GM21360 (cell line): ENCODE measurements at regions not wholly inside any gene's neighbourhood (a gene's known extent, or its start where the extent isn't known, plus 50 kb on each side); places are given as distances from the start of the nearest gene placed in this dataset.
"Not testable (repeated sequence)": the region's sequence is repeated elsewhere in the genome, so short reads cannot be mapped to it uniquely, and the experiment has no call there.

Source experiments
- ATAC-seq: cut with Tn5 transposase; IDR thresholded peaks from one replicate; pipeline ENCODE4 v1.9.1; 2021; ENCODE audit warnings: mild to moderate bottlenecking, moderate library complexity; ENCODE audit not compliant: unreplicated experiment

DNA sequence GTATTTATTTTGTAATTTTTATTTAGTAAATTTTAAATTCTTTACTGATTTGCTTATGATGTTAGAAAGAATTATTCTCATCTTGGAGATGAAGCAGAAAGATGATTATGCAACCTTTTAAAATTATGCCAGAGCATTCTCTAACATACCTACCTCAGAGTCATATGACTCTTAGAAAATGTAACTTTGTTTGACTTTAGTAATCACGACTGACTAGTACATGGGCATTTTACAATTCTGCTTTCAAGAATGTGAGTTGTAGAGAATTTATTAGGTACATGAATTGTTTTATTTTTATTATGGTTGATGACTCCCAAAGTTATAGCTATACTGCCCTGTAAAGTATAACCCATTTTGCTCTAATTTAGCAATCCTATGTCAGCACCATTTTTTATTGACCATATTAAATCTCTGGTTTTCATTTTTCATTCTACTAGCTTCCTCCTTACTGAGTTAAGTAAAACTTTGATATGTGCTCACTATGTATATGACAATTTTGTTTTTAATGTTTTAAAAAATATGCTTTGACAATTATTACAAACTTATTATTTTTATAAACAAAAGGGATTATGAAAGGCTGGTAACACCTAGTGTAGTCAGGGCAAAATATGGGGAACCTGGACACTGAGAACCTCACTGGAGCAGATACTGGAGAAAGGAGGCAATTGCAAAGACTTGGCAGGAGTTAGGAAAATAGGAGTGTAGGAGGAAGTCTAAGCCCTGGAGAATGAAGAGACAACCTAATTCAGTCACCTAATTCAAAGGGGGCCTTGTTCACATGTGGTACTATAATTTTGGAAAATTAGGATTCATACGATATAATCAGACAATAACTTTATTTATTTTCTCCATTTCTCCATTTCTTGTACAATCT, 249.7 kb upstream of the DAB2 start:
- ATAC-seq, result no peak

DNA sequence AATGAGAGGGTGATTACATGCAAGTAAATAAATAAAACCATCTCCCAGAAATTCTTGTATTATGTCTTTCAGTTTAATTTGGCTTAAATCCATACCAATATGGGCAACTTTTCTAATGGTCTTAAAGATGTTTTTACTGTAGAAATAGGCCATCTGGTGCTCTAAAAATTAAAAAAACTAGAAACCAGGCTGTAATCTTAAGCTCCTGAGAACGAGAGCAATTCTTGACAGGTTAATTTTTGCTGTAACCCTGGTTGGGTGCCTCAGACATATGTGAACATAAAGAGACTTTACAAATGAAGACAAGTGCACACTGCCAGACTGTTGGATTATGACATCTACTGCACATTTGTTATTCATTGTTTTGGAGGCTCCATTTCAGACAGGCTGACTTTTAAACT, 246.8 kb upstream of the DAB2 start:
- ATAC-seq, result no peak

DNA sequence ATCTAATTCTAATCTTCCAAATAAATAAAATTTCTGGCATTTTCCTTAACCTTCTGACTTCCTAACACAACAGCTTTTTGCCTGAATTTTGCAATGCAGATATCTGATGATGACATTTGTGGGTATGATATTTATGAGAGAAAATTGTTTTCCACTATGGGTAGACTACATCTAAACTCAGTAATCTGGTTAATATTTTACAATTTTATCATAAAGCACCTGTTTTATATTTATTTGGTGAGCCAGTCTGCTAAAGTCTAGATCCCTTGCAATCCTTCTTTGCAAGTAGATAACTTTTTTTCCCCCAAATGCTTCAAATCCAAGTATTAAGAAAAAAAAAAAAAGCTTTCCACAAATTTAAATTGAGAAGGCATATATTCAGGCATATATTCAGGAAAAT, 246.2 kb upstream of the DAB2 start:
- no peak for ATAC-seq

DNA sequence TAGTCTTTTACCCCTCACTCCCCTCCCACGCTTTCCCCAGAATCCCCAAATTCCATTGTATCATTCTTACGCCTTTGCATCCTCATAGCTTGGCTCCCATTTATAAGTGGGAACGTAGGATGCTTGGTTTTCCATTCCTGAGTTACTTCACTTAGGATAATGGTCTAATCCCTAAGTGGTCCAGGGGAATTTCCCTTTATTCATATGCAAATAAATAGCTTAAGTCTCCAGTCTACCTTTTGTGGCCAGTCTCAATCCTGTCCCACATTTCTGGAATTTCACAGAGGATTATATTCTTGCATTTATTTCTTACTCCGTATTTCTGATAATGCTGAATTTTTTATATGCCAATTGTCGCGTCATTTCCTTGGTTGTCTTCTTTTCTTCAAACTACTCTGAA, 245.6 kb upstream of the DAB2 start:
- ATAC-seq, result no peak

DNA sequence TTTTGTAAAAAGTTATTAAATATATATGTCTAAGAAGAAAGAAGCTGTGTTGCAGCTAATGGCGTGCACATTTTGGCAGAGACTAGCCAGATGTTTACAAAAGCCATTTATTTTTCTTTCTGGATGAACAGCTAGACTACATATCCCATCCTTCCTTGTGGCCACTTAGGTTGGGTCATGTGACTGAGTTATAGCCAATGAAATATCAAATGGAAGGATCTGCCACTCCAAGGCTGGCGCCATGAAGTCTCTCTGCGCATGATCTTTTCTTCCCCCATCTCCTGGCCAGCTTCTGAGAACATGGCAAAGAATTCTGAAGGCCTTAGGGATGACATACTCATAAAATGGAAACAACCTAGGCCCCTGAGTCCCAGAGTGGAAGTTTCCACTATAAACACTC, 244.2 kb upstream of the DAB2 start:
- no peak for ATAC-seq

DNA sequence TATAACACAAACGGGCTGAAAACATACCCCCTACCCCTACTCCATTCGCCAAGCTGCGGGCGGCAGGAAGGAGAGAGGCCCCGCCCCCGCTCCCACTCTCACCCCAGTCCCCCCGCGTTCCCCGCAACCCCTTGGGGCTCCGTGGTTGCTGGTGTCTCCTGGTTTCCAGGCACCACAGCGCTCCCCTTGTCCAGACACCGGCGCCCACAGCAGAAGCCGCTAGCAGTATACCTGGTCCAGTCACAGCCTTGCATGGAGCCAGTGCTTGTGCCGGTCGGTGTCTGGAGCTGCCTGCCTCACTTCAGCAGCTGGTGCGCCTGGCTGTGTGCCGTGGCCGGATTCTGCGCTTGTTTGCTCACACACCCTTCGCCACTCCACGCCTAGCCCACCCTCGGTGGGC, 240.5 kb upstream of the DAB2 start:
- no peak for ATAC-seq

DNA sequence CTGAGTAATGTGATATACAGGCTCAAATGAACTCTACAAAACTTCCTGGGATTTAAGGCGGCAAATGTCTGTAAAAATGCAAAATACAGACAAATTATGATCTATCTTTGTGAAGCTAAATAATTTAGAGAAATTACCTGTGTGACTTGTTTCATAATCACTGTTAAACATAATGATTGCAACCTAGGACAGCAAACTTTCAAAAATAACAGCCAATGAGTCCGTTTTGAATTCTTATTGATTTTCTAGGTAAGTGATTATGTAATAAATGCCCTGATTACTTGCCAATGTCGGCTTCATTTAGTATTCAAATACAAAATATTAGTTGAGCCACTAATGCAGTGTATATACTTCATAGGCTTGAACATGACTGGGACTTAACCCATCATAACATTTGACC, 238.2 kb upstream of the DAB2 start:
- no peak for ATAC-seq

DNA sequence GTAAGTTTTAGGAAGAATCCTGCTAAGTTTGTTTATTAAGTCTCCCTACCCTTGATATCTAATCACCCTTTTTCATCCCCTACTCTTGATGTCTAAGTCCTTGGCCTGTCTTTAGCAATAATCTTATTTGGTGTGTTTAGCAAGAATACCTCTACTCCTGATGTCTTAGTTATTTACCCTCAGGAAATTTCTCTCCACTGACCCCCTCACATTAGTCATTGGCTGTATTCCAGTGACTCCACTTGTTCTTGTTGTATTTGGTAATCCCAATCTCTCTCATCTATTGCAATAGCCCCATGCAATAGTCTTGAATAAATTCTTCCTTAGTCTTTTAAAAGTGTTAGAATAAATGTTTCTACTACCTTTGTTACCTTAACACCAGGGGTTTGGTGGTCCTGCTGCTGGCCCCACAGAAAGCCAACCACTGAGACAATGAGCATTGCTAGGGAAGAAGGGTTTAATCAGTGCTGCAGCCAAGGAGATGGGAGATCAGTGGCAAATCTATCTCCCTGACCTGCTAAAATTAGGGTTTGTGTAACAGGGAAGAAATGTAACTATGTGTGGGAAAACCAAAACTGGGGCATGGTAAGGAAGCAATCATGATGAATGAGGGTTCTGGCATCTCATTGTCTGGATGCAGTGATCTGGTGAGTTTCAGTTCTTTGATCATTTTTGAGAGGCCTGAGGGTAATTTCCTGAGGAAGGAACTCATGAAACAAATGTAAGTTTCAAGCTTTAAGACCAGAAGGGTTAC, 236.4 kb upstream of the DAB2 start:
- no peak for ATAC-seq

DNA sequence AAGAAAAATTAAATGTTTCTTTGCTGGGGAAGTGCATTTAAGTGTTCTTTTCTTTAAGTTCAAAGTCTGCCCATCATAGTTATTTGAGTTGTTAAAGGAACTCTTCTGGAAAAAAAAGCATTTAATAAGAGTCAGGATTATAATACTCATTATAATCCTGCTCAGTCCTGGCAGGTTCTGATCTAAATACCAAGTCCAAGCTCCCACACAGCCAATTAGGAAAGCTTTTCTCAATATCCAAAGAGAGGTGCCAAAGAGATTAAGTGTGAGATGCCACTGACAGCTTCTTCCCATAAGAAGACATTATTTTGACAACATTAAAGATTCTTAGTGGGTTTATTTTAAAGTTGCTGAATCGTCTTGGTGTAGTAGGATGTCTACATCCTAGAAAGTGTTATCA, 235.2 kb upstream of the DAB2 start:
- ATAC-seq, result no peak

DNA sequence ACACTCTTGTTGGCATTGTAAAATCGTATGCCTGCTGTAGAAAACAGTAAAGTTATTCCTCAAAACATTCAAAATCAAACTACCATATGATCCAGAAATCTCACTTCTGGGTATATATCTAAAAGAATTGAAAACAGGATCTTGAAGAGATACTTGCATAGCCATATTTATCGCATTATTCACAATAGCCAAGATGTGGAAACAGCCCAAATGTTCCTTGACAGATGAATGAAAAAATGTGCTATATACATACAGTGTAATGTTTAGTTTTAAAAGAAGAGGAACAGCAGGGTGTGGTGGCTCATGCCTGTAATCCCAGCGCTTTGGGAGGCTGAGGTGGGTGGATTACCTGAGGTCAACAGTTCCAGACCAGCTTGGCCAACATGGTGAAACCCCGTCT, 234.1 kb upstream of the DAB2 start:
- no peak for ATAC-seq

DNA sequence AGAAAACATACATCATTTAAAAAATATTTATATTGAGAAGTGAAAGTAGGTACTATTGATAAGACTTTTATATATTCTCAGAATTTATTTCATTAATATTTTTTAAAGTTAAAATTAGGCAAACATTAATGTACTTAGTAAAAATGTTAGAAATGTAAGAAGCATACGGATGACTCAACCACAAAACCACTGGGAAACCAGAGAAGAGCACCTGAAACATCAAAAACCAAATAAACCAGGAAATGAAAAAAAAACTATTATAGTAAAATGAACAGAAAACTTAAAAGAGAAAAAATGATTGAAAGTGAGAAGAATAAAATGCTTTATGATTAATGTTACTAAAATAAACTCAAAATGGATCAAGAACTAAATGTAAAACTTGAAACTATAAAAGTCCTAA, 233.2 kb upstream of the DAB2 start:
- no peak for ATAC-seq

DNA sequence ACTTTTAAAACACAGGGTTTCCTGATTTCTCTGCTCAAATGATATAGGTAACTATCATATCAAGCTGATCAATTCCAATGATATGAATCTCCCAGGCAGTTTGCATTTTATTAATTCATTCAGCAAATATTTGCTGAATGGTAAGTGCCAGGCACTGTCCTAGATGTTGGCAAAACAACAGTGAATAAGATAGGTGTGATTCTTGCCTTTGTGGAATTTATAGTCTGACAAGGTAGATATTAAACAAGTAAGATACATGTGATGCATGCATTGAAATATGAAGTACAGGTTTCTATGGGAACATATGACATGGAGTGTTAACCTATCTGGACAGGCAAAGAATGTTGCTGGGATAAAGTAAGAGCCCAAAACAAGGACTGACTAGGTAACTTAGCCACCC, 231.8 kb upstream of the DAB2 start:
- no peak for ATAC-seq

DNA sequence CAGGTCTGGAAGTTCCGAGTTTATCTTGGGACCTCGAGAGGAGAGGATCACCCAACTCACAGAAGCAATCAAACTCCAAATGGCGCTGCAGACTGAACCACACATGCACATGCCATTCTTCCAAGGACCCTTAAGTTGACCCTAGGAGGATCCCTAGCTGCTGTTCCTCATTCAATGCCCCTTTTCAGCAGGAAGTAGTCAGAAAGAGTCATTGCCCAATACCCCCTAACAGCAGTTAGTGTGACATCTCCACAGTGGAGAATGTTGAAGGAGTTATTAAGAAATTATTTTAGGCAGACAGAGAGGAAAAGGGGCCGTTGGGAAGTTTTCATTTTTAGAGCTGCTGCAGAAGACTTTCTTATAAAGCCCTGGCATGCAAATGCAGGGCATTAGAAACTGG, 229.9 kb upstream of the DAB2 start:
- ATAC-seq, result no peak

DNA sequence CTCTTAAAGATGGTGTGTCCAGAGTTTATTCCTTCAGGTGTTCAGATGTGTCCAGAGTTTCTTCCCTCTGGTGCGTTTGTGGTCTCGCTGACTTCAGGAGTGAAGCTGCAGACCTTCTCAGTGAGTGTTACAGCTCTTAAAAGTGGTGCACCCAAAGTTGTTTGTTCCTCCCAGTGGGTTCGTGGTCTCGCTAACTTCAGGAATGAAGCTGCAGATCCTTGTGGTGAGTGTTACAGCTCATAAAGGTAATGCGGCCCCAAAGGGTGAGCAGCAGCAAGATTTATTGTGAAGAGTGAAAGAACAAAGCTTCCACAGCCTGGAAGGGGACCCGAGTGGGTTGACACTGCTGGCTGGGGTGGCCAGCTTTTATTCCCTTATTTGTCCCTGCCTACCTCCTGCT, 227.7 kb upstream of the DAB2 start:
- not testable (repeated sequence) for ATAC-seq

DNA sequence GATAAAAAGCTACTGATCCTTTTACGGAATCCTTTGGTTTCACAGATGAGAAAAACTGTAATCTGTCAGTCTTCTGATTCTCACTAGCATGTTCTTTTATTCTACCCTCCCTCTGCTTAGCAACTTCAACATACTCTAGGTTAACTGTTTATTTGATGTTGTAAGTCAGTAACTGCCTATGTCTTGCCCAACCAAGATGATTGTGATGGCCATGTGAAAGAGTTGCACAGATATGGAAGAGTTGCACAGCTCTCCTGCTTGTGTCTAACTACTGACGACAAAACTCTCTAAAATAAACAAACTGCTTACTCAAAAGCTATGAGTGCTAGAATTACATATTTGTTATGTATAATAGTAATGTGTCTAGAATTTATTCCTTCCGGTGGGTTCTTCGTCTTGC, 227.3 kb upstream of the DAB2 start:
- ATAC-seq, result no peak

DNA sequence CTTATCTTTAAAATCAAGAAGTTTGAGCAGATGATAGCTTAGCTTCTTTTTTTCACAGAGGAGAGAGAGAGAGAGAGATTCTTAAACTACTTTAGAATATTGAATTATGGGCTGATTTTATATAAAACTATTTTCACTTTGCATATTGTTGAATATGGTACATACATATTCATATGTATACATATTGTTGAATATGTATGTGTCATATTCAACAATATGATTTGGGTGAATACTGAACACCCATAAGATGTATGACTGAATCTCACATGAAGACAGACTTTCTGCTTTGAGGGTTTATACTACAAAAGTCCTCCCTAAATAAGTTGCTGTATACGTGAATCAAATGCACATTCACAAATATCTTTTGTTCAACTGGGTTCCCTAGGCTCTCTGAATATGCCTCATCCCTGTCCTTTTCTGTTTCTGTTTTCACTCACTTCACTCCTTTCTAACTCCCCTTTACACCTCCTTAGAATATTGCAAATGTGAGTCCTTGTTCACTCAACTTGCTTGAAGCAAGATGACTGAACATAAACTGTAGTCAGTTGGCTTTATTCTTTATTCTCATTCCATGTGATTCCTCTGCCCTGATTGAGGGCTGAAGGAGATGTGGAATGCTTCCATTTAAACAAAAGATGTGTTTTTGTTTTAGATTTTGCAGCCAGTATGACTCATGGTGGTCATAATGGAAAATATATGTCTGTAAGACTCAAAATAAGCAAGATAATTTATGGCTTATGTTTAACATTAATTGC, 225.4 kb upstream of the DAB2 start:
- no peak for ATAC-seq

DNA sequence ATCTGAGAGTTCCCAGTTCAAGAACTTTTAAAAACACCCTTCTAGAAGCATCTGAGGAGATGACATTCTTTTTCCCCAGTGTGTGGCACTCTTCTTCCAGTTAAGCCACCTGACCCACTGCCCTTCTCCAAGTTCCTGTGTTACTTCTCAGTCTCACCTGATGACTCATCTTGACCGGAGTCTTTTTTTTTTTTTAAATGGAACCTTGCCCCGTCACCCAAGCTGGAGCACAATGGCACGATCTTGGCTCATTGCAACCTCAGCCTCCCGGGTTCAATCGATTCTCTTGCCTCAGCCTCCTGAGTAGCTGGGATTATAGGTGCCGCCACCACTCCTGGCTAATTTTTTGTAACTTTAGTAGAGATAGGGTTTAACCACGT, 224.1 kb upstream of the DAB2 start:
- no peak for ATAC-seq

DNA sequence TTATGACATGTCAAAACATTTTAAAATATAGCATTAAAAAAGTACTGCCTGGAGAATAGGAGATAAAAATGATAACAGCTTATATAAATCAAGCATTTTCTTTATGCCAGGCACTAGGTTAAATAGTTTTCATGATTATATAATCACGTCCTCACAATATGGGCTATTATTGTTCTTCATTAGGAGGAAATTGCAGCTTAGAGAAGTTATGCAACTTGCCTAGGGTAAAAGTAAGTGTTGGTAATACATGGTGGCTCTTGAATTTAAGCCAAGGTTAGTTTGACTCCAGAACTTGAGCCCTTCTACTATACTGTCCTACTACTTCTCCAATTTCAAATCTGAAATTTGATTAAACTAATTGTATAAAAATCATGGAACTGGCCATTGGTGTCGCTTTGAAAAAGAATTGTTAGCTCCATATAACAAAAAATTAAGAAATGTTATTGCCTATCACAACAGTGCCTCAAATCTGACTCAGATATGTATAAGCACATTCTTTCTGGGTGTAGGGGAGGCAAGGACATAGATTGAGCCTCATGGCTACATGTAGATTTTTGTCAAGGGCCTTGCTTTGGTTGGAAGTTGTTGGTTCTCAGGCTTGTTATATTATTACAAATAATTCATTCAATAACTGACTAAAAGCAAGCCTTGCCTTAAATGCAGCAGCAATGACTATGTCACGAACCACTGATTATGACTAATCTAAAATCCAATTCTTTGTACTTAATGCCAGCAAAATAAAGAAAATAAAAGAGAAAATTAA, 223.5 kb upstream of the DAB2 start:
- ATAC-seq, result no peak

DNA sequence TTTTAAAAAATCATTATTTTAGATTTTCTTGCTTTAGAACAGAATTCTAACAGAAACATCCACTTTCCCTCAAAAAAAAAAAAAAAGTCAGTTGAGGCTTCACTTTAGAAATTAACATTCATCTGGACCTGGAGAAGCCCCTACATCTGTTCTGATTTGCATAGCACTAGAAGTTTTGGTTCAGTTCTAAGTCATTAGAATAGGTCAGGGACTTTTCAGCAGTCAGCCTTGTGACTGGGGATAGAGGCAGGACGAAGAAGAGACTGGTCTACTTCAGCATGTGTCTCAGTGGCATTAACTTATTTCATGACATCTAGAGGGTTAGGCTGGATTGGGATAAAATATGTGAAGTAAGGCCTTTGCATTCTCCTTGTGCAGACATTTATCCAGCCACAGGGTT, 215.8 kb upstream of the DAB2 start:
- ATAC-seq, result peak; percentile 82

DNA sequence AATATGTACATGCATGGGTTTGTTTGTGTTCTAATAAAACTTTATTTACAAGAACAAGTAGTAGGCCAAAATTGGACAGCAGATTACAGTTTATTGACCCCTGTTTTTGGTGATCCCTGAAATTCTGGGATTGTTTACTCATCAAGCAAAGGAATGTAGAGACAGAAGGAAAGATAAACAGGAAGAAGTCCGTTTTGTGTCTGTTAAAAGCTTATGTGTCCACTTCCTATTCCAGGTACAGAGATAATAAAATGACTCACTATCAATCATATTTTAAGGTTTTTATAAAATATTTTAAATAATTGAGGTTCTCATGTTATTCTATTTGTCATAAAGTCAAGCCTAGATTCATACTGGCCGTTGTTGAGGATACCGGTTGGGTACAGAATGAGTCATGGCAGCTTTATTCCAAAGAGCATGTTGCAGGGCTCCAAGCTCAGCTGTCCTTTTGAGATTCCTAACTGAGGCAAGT, 214.9 kb upstream of the DAB2 start:
- no peak for ATAC-seq

DNA sequence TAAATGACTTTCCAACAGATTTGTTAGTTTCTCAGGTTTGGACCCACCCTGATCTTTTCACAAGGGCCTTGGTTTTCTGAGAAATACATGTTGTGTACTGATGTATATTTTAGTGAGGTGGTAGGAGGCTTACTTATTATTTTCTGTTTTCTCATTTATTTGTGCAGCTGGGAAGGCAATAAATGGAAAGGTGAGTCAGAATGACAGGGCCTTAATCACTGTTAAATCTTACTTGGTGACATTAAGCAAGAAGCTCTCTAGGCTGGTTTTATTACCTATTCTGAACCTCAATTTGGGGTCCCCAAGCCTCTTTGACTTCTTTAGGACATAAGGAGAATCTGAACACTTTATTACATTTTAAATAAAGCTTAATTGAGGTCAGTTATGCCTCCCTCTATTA, 214.0 kb upstream of the DAB2 start:
- no peak for ATAC-seq
